Right lobe of liver (tissue), 4 donors: ENCODE measurements at regions not wholly inside any gene's neighbourhood (a gene's known extent, or its start where the extent isn't known, plus 50 kb on each side); places are given as distances from the start of the nearest gene placed in this dataset.

Experiments used
- POLR2A ChIP-seq: fragments of 450-650 bp; IDR thresholded peaks from one replicate; pipeline ENCODE4 v1.6.1; 2017; ENCODE audit warnings: antibody characterized with exemption, mild to moderate bottlenecking
- TF ChIP-seq, protein P1 (sequence below), 4 donors: fragments of 200-600 bp in 3 of 4; fragments of 450-650 bp in 1 of 4; IDR thresholded peaks; one replicate each; pipeline versions ENCODE4 v1.5.1 to v1.8.0; 2016 to 2022; ENCODE audit warnings: antibody characterized with exemption in 4 of 4, mild to moderate bottlenecking in 2 of 4
- donor health status: DM: no; HTN: no; CAD: no.
- donor health status: DM: no; HTN: no; CAD: no.
- donor health status: DM: no; HTN: yes; CAD: no.

- TF ChIP-seq, protein P1, sequence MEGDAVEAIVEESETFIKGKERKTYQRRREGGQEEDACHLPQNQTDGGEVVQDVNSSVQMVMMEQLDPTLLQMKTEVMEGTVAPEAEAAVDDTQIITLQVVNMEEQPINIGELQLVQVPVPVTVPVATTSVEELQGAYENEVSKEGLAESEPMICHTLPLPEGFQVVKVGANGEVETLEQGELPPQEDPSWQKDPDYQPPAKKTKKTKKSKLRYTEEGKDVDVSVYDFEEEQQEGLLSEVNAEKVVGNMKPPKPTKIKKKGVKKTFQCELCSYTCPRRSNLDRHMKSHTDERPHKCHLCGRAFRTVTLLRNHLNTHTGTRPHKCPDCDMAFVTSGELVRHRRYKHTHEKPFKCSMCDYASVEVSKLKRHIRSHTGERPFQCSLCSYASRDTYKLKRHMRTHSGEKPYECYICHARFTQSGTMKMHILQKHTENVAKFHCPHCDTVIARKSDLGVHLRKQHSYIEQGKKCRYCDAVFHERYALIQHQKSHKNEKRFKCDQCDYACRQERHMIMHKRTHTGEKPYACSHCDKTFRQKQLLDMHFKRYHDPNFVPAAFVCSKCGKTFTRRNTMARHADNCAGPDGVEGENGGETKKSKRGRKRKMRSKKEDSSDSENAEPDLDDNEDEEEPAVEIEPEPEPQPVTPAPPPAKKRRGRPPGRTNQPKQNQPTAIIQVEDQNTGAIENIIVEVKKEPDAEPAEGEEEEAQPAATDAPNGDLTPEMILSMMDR (IDR thresholded peaks at IDR 0.05), result no peak
- no peak for TF ChIP-seq POLR2A
These were observed 56.8 kb upstream of the TNFRSF19 start for GRCh38 chr13:23513455-23513854.
